ENCODE measurements at regions not wholly inside any gene's neighbourhood (a gene's known extent, or its start where the extent isn't known, plus 50 kb on each side); places are given as distances from the start of the nearest gene placed in this dataset.

DNA sequence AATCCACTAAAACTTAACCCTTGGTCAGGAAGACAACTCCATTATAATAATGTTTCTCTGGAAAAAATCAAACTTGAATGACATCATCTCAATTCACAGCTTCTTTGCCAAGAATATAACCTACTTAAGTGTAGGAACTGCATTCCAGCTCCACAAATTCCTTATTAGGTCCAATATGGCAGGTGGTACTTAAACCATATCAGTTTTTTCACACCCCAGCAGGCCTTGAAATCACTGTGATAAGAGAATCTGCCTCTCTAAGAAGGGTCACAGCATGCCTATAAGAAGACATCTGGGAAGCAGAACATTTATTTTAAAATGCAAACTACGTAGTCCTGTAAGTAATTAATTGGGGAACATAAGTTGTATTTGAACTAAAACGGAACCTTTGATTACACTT is 687.8 kb downstream of the DIAPH3 start:
- TF ChIP-seq, protein P1, sequence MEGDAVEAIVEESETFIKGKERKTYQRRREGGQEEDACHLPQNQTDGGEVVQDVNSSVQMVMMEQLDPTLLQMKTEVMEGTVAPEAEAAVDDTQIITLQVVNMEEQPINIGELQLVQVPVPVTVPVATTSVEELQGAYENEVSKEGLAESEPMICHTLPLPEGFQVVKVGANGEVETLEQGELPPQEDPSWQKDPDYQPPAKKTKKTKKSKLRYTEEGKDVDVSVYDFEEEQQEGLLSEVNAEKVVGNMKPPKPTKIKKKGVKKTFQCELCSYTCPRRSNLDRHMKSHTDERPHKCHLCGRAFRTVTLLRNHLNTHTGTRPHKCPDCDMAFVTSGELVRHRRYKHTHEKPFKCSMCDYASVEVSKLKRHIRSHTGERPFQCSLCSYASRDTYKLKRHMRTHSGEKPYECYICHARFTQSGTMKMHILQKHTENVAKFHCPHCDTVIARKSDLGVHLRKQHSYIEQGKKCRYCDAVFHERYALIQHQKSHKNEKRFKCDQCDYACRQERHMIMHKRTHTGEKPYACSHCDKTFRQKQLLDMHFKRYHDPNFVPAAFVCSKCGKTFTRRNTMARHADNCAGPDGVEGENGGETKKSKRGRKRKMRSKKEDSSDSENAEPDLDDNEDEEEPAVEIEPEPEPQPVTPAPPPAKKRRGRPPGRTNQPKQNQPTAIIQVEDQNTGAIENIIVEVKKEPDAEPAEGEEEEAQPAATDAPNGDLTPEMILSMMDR (IDR thresholded peaks at IDR 0.05; ENCODE audit: low read depth, low read length, poor library complexity, severe bottlenecking): no peak
- TF ChIP-seq EZH2phosphoT487 (IDR thresholded peaks at IDR 0.05; ENCODE audit: borderline replicate concordance, low read length): no peak

Data from DOHH2 (cell line).